SJSA1 (cell line): ENCODE measurements at regions not wholly inside any gene's neighbourhood (a gene's known extent, or its start where the extent isn't known, plus 50 kb on each side); places are given as distances from the start of the nearest gene placed in this dataset.
A peak's percentile ranks its signal among the peaks of the same experiment; 100 is the strongest.

Experiments
- DNase-seq, 2 experiments: peaks; one replicate each; pipeline ENCODE4 v3.0.0-alpha.2; 2015 to 2020; ENCODE audit warnings: low spot score in 2 of 2, low read depth in 1 of 2
- H3K27ac ChIP-seq: fragments of 250-450 bp; sonication (Bioruptor Pico); 2 replicates; pipeline ENCODE4 v1.5.1; 2020; ENCODE audit warnings: mild to moderate bottlenecking, moderate library complexity
- H3K27me3 ChIP-seq: fragments of 250-450 bp; sonication (Bioruptor Pico); replicated peaks from 2 replicates; pipeline ENCODE4 v1.5.1; 2020; ENCODE audit warnings: mild to moderate bottlenecking, moderate library complexity
- H3K36me3 ChIP-seq: fragments of 250-450 bp; sonication (Bioruptor Pico); 2 replicates; pipeline ENCODE4 v1.5.1; 2020; ENCODE audit warnings: mild to moderate bottlenecking
- H3K4me1 ChIP-seq: fragments of 250-450 bp; sonication (Bioruptor Pico); replicated peaks from 2 replicates; pipeline ENCODE4 v1.6.1; 2021; ENCODE audit warnings: mild to moderate bottlenecking
- H3K4me3 ChIP-seq: fragments of 250-450 bp; sonication (Bioruptor Pico); 2 replicates; pipeline ENCODE4 v1.5.1; 2020; ENCODE audit warnings: mild to moderate bottlenecking
- H3K9me3 ChIP-seq: fragments of 250-450 bp; sonication (Bioruptor Pico); replicated peaks from 2 replicates; pipeline ENCODE4 v1.5.1; 2020; ENCODE audit warnings: mild to moderate bottlenecking

- no peaks in the 10 kb centered on the region for H3K4me1 ChIP-seq
- no peaks in the 10 kb centered on the region for H3K36me3 ChIP-seq
- H3K4me3 ChIP-seq: no peak overlapping the region
- H3K27ac ChIP-seq: no peak overlapping the region
- no peaks in the 10 kb centered on the region for H3K9me3 ChIP-seq
- no peak for DNase-seq
- no peaks in the 10 kb centered on the region for H3K27me3 ChIP-seq
Measured at GRCh38 chr2:136357007-136357380, 239.0 kb upstream of the CXCR4 start.

DNA sequence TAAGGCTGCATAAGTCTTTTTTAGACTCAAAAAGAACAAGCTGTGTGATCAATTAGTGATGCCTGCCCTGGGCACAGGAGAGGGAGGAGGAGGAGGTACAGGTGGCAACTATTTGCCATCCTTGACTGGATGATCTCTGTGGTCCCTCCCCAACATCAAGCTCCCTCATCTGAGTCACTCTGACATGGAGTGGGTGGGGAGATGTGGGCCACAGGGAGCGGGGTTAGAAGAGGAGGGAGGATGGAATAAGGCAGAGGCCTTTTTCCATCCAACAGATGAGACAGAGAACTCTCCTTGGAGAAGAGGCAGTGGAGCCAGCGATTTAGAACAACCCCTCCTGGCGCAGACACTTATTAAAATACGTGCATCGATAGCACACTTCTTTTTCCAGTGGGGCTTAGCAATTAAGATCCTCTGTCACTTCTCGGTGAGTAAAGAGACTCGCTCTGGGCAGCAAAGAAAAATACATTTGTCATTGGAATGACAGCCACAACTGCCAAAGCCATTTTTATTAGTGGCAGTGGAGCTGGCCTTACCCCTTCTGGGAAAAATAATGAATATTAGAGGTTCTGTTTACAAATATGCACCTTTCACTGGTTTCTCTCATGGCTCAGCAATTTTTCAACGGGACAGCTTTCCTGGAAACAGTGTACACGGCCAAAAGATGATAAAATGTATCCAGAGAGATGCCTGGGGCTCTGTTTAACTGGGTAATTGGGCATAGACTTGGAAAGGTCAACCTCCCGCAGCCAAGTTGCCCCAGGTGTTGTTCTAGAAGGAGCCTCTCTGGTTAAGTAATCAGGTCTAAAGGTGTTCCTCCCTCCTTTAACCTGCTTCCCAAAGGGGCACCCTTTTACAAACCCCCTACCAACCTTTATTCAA is 238.4 kb upstream of the CXCR4 start:
- no peak for DNase-seq
- Histone ChIP-seq H3K4me1 (no peaks in the 10 kb centered on the region), H3K36me3 (no peaks in the 10 kb centered on the region), H3K27ac (no peak overlapping the region), H3K27me3 (no peaks in the 10 kb centered on the region), H3K4me3 (no peak overlapping the region), H3K9me3 (no peaks in the 10 kb centered on the region)

GRCh38 chr2:136351684-136352083 is 233.7 kb upstream of the CXCR4 start:
- Histone ChIP-seq H3K27ac (no peak overlapping the region), H3K4me3 (no peak overlapping the region), H3K27me3 (no peaks in the 10 kb centered on the region), H3K36me3 (no peaks in the 10 kb centered on the region), H3K4me1 (no peaks in the 10 kb centered on the region), H3K9me3 (no peaks in the 10 kb centered on the region)
- no peak for DNase-seq

- Histone ChIP-seq H3K36me3 (no peaks in the 10 kb centered on the region), H3K27ac (no peak overlapping the region), H3K27me3 (no peaks in the 10 kb centered on the region), H3K4me1 (no peaks in the 10 kb centered on the region), H3K9me3 (no peaks in the 10 kb centered on the region), H3K4me3 (no peak overlapping the region)
- DNase-seq: no peak
Measured at GRCh38 chr2:136347981-136348380, 230.0 kb upstream of the CXCR4 start.

DNA sequence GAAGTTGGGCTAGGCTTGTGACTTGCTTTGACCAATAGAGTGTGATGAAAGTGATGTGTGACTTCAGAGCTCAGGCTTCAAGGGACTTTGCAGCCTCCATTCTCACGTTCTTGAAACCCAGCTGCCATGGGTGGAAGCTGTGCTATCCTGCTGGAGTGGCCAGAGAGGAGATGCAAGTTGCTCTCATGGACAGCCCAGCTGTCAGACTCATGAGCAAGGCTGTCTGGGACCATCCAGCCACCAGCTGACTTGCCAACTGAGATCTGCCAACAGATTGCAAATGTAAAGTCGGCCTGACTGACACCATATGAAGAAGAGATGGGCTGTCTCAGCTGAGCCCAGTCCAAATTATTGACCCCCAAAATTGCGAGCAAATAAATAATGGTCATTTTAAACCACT is 226.4 kb upstream of the CXCR4 start:
- H3K9me3 ChIP-seq: no peaks in the 10 kb centered on the region
- H3K36me3 ChIP-seq: no peaks in the 10 kb centered on the region
- DNase-seq: no peak
- no peak overlapping the region for H3K4me3 ChIP-seq
- no peak overlapping the region for H3K27ac ChIP-seq
- no peaks in the 10 kb centered on the region for H3K4me1 ChIP-seq
- no peaks in the 10 kb centered on the region for H3K27me3 ChIP-seq

- no peaks in the 10 kb centered on the region for H3K36me3 ChIP-seq
- no peaks in the 10 kb centered on the region for H3K9me3 ChIP-seq
- no peak for DNase-seq
- no peak overlapping the region for H3K27ac ChIP-seq
- H3K4me1 ChIP-seq: no peaks in the 10 kb centered on the region
- H3K4me3 ChIP-seq: no peak overlapping the region
- no peaks in the 10 kb centered on the region for H3K27me3 ChIP-seq
Measured at GRCh38 chr2:136342138-136342537, 224.2 kb upstream of the CXCR4 start.

DNA sequence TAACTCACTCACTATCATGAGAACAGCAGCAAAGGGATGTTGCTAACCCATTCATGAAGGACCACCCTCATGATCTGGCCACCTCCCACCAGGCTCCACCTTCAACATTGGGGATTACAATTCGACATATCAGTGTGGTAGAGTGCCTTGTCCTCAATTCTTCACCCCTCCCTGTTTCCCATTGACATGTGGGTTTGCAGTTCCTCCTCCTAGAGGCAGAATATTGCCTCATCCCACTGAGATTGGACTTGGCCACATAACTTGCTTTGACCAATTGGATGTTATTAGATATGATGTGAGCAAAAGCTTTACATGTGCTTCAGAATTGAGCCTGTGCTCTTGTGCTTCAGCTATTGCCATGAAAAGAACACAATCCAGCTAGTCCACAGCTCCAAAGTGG is 217.0 kb upstream of the CXCR4 start:
- Histone ChIP-seq H3K27me3 (no peaks in the 10 kb centered on the region), H3K4me1 (no peaks in the 10 kb centered on the region), H3K9me3 (no peaks in the 10 kb centered on the region), H3K36me3 (no peaks in the 10 kb centered on the region), H3K27ac (no peak overlapping the region), H3K4me3 (no peak overlapping the region)
- no peak for DNase-seq

- Histone ChIP-seq H3K9me3 (no peaks in the 10 kb centered on the region), H3K36me3 (no peaks in the 10 kb centered on the region), H3K4me3 (no peak overlapping the region), H3K27me3 (no peaks in the 10 kb centered on the region), H3K27ac (no peak overlapping the region), H3K4me1 (no peaks in the 10 kb centered on the region)
- DNase-seq: no peak
Measured at GRCh38 chr2:136332436-136333095, 214.6 kb upstream of the CXCR4 start.

DNA sequence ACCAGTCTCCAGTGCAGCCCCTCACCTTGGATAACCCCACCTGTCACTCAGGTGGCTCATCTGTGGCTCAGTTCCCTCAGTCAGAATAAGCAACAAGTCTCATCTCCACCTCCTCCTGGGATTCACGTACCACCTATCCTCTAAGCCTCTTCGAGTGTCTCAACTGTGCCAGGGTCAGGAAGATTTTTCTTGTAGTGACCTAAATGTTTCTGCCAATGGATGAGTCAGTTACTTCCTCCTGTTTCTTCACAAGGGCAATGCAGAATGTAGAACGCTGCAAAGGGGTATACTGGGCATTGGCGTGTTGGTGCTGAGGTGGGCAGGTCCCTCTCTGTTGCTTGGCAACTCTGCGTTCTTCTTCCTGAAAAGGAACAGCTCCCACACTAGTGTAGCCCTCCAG is 213.3 kb upstream of the CXCR4 start:
- Histone ChIP-seq H3K36me3 (no peaks in the 10 kb centered on the region), H3K27me3 (no peaks in the 10 kb centered on the region), H3K4me3 (no peak overlapping the region), H3K9me3 (no peaks in the 10 kb centered on the region), H3K4me1 (peaks cover 4% of the 10 kb centered on the region; the same call in 1 of the 2 replicates), H3K27ac (no peak overlapping the region)
- DNase-seq: no peak

- Histone ChIP-seq H3K4me1 (peaks cover 4% of the 10 kb centered on the region), H3K27me3 (no peaks in the 10 kb centered on the region), H3K36me3 (no peaks in the 10 kb centered on the region), H3K9me3 (no peaks in the 10 kb centered on the region), H3K27ac (no peak overlapping the region), H3K4me3 (no peak overlapping the region)
- DNase-seq: no peak
Measured at GRCh38 chr2:136328207-136328795, 210.4 kb upstream of the CXCR4 start.

DNA sequence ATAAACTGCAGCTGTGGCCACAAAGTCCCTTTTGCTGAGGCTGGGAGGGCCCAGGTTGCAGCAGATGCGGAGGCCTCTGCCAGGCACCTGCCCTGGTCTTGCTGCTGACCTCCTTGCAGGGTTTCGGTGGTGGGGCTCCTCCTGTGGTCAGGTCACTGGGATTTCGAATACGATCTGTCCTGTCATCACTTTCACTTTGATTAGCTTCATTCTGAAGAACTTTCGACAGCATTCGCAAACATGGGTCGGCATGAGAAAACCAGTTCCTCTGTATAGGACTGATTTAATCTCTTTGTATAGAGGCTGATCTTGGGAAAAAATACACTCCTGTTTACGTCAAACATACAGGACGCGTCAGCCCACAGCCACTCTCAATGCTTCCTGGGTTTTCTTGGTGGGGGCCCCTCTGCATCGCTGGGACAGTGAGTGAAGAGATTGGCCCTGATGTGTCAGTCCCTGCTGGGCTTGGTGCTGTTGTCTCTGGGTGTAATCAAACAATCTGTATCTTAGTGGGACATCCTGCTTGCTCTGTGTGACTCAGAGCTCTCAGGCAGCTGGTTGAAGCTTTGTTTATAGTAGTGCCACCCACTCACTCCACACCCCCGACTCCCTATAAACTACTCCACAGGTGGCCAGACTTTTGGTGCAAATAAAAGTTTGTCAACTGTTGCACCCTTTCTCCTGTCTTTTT is 209.4 kb upstream of the CXCR4 start:
- peak; percentile 50 to 63 for DNase-seq
- H3K36me3 ChIP-seq: no peaks in the 10 kb centered on the region
- H3K9me3 ChIP-seq: no peaks in the 10 kb centered on the region
- H3K27me3 ChIP-seq: no peaks in the 10 kb centered on the region
- no peak overlapping the region for H3K27ac ChIP-seq
- peak overlapping the region; percentile 14 for H3K4me3 ChIP-seq
- peaks cover 4% of the 10 kb centered on the region for H3K4me1 ChIP-seq

DNA sequence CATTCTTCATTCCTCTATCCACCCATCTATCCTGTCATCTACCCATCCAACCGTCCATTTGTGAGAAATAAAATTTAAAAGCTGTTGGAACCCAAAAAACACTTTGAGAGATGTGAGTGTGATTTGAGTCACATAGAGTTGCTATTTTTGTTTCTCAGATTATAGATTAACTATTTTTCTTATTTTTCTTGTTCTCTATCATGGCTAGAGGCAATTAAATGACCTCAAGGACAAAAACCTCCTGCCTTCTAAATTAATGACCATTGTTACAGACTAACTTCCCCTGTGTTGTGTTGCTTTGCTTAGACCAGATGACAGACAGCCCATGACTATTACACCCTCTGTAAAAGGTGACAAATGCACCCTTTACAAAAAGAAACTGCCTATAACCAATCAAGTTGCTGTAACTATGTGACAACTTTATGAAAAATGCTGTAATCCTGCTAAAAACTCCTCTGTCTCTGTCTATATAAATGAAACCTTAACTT is 207.9 kb upstream of the CXCR4 start:
- Histone ChIP-seq H3K36me3 (no peaks in the 10 kb centered on the region), H3K9me3 (no peaks in the 10 kb centered on the region), H3K27ac (no peak overlapping the region), H3K27me3 (no peaks in the 10 kb centered on the region), H3K4me3 (no peak overlapping the region), H3K4me1 (peaks cover 4% of the 10 kb centered on the region)
- DNase-seq: no peak

DNA sequence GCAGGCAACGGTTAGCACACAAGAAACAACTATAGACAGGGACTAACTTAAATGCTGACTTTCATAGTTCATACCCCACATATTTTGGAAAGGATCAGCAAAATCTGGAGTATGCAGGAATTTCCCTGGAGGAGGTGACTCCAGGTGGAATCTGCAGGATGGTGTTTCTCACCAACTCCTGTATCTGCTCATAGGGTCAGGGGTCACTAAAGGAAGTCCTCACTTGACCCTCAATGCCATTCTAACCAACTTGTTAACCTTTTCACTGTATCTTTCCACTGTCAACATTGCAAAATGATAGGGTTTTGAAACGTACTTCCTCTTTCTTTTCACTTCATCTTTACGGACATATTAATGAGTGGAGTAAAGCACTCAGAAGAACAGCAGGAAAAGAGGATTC is 207.0 kb upstream of the CXCR4 start:
- Histone ChIP-seq H3K36me3 (no peaks in the 10 kb centered on the region), H3K27me3 (no peaks in the 10 kb centered on the region), H3K4me3 (no peak overlapping the region), H3K9me3 (no peaks in the 10 kb centered on the region), H3K27ac (no peak overlapping the region), H3K4me1 (peaks cover 4% of the 10 kb centered on the region)
- DNase-seq: no peak

GRCh38 chr2:136323935-136324334 is 206.0 kb upstream of the CXCR4 start:
- no peak overlapping the region for H3K27ac ChIP-seq
- H3K4me3 ChIP-seq: no peak overlapping the region
- peaks cover 4% of the 10 kb centered on the region for H3K4me1 ChIP-seq
- DNase-seq: no peak
- H3K36me3 ChIP-seq: no peaks in the 10 kb centered on the region
- H3K27me3 ChIP-seq: no peaks in the 10 kb centered on the region
- no peaks in the 10 kb centered on the region for H3K9me3 ChIP-seq
